ENCODE measurements at regions not wholly inside any gene's neighbourhood (a gene's known extent, or its start where the extent isn't known, plus 50 kb on each side); places are given as distances from the start of the nearest gene placed in this dataset.

DNA sequence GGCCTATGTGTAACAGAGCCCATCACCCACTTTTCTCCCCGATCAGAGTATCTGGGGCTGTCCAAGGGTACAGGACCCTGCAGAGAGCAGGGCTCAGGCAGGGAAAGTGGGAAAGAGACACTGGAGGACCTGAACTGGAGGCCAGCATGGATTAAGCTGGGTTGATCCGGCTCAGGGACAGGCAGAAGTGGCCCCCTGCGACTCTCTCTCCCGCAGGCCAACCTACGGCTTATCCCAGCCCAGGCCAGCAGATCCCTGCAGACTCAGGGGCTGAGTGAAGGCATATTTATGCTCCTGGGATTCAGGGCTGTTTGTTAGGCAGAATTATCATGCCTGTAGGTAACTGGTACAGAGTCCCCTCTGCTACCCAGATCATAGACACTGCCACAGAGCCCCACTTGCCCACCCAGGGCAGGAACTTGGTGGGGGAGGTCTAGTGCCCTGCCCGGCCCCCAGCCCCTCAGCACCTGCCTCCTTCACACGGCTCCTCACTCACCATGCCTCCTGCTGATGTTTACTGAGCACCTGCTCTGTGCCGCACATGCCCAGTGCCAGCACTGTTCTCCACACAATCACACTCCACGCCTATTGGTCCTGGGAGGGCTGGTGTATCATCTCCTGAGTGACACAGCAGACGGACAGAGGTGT is 87.3 kb downstream of the ADRA2C start:
- DNase-seq = no peak

DNA sequence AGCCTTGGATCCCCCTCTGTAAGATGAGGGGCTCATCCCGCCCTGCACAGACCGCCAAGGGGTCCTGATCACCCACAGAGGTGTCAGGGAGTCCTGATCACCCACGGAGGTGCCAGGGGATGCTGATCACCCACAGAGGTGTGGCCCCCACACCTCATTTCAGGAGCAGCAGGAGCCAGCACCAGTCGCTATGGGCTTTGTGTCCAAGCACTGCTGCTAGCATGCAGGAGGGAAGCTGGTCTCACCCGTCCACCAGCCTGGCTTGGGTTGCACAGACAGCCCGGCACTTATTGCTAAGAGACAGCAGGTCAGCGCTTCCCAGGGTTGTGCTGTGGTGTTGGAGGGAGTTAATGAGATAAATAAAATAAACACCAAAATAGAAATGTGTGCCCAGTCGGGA is 88.5 kb downstream of the ADRA2C start:
- no peak for DNase-seq

DNA sequence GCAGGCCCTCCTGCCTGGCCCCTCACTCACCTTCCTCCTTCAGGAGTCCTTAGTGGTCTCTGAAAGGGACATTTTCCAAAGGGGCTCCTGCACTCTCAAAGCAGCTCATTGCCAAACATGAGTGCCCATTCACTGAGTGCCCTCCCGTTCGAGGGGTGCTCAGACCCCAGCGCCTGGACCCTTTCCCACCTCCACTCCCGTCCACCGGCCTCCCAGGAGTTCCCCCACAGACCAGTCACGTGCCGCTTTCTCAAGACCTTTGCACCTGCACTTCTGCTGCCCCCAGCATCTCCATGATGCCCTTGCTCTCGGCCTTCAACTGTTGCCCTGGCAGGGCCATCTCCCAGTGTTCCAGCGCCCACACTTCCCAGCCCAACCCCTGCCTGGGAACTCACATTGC is 89.5 kb downstream of the ADRA2C start:
- no peak for DNase-seq

DNA sequence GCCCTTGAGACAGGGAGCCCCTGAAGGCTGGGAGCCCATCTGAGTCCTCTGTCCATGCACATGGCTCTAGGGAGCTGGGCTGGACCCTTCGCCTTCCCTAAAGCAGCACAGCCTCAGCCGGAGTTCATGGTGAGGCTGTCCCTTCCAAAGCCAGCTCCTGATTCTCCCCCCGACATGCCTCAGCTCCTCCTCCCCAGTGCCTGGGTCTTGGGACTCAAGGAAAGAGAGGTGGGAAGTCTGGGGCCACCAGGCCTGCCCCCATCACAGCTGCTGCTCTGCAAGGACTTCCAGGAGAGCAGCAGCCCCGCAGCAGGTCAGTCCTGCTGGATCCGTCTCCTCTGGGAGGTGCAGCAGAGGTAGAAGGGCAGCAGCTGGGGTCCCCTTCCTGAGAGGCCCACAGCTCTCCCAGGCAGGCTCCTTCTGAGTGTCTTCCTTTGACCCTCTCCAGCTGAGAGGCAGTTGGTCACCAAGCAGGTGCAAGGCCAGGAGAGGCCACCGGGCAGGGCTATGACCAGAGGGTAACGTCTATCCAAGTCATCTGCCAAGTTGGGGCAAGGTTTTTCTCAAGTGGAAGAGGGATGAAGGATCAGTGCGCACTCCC is 90.5 kb downstream of the ADRA2C start:
- no peak for DNase-seq

DNA sequence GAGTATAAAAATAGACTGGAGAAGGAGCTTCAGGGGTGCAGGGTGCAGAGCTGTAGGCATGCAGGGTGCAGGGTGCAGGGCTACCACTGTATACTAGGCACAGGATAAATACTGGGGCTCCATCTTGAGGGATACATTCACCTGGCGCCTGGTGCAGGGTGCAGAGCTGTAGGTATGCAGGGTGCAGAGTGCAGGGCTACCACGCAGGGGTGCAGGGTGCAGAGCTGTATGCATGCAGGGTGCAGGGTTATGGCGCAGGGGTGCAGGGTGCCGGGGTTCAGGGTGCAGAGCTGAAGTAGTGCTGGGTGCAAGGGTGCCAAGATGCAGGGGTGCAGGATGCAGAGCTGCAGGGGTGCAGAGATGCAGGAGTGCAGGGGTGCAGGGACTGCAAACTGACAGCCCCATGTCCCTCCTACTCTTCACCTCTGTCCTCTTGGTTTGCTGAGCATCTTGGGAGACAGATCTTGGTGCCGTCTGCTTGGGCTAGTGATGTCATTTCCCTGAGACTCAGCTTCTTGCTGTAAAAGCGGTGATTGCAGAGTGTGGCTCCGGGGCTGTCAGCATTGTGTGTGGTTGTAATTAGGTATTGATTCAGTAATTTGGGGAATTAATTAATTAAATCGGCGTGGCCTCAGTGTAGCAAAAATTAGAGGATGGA is 91.2 kb downstream of the ADRA2C start:
- DNase-seq = no peak

DNA sequence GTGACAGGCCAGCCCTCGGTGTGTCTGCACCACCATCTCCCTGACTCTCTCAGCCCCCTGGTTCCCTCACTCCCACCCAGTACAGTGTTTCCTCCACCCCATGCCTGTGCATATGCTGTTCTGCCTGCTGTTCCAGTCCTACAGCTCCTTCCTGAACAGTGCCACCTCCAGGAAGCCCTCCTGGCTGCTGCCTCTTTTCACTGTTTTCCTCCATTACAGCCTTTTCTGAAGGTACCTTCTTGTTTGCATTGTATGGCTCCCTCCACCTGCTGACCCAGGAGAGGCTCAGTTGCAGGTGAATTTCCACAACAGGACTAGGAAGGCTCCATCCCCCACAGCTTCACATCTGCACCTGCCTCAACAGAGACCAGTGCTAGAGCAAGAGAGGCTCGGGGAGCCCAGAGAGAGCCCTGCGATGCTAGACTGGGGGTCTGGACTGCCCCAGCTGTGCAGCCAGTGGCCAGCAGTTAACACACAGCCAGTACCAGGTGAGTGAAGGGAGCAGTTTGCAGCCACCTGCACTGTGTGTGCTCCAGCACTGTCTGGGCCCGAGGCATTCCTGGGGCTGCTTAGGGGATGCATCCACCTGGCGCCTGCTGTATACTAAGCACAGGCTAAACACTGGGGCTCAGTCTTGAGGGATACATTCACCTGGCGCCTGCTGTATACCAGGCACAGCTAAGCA is 92.0 kb downstream of the ADRA2C start:
- DNase-seq = no peak

DNA sequence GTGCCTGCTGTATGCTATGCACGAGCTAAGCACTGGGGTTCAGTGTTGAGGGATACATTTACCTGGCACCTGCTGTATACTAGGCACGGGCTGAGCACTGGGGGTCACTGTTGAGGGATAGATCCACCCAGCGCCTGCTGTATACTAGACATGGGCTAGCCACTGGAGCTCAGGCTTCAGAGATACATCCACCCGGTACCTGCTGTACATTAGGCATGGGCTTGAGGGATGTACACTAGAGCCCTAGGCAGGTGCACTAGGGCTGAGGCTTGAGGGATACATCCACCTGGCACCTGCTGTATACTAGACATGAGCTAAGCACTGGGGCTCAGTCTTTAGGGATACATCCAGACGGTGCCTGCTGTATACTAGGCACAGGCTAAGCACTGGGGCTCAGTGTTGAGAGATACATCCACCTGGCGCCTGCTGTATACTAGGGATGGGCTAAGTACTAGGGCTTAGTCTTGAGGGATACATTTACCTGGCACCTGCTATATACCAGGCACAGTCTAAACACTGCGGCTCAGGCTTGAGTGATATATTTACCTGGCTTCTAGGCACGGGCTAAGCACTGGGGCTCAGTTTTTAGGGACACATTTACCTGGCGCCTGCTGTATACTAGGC is 92.7 kb downstream of the ADRA2C start:
- no peak for DNase-seq

DNA sequence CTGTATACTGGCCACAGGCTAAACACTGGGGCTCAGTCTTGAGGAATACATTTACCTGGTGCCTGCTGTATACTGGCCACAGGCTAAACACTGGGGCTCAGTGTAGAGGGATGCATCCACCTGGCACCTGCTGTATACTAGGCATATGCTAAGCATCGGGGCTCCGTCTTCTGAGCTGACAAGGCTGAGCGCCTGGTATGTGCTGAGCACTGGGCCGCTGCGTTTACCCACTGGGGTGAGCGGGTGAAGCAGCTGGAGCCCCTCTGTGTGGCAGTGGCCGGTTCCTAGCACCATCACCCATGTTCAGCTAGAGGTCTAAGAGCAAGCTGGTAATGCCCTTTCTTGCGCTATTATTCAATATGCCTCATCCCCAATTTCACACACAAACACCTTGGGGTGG is 93.4 kb downstream of the ADRA2C start:
- DNase-seq = no peak

DNA sequence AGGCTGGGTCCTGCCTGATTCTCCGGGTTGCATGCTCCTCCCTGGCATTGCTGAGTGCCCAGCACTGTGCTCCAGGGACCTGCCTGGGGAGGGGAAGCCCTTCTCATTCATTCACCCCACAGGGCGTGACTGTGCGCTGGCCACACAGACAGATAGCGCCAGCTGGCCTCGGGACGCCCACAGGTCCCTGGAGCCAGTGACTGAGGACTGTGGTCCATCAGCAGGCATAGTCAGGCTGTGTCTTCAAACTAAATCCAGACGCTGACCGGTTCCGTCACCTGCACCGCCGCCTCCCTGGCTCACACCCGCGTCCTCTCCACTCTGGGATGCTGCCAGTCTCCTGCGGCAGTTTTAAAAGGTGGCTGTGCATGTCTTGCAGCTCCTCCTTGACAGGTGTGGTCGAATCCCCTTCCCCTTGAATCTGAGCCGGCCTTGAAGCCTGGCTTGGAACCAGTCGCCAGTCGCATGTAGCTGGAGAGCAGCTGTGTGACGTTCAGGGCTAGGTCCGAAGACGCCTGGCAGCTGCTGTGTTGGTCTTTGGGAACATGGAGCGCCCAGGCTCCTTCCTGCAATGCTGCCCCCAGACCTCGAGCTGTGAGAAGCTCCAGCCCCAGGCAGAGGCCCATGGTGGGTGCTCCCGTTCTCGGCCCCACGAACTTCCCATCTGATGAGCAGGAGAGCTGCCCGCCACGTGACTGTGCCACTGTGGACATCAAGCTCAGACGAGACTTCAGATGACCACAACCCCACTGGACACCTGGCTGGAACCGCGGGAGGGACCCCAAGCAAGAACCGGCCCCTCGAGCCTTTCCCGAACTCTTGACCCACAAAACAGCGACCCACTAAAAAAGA is 94.1 kb downstream of the ADRA2C start:
- DNase-seq = no peak

DNA sequence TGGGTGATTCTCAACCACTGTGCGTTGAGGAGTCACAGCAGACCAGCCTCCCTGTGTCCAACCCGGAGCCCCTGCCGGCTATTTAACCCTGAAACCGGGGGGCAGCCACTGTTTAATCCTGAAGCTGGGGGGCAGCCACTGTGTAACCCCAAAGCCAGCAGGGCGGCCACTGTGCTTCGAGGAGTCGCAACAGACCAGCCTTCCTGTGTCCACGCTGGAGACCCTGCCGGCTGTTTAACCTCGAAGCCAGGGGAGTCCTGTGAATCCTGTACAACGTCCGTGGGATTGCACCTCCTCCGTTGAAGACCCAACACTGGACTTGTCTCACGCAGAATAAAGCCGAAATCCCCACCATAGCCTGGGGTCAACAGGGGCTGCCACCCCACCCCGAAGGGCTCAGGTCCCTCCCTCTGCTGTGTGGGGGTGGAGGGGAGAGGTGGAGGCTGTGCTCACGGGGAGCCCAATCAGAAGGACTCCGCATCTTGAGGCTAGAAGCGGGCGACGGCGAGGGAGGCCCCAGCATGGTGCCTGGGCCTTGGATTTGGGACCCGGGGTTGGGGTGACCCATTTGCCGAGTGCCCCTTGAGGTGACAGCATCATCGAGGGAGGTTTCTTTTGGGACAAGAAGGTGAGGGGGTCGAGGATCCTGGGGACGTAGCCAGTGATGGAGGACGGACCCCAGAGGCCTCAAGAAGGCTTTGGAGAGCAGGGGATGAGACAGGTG is 94.9 kb downstream of the ADRA2C start:
- no peak for DNase-seq

DNA sequence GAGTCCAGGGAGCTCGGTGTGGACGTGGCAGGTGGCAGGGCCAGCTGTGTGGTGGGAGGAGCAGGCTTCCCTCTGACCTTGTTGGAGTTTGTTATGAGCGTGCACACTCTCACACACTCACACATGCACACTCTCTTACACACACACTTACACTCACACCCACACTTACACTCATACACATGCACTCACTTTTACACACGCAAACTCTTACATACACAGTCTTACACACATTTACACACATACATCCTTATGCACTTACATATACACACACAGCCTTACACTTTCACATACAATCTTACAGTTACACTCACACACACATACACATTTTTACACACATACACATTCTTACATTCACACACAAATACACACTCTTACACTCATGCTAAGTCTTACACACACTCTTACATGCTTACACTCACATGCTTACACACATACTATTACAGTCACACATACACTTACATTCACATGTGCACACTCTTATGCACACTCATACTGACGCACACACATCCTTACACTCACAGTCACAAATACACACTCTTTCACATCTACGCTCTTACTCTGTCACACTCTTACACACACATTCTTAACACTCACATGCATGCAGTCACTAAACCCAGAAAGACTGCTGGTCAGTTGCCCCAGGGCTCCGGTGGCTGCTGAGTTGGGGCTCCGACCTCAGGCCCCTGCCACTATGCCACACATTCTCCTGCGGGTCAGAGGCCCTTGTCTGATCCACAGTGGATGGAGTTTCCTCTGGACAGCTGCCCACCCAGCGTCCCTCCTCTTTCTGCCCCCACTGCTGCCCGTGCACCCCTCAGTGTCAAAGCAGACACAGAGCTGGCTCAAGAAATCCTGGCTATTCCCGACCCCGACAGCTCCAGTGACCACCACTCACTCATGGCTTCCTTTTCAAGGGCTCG is 95.8 kb downstream of the ADRA2C start:
- no peak for DNase-seq

DNA sequence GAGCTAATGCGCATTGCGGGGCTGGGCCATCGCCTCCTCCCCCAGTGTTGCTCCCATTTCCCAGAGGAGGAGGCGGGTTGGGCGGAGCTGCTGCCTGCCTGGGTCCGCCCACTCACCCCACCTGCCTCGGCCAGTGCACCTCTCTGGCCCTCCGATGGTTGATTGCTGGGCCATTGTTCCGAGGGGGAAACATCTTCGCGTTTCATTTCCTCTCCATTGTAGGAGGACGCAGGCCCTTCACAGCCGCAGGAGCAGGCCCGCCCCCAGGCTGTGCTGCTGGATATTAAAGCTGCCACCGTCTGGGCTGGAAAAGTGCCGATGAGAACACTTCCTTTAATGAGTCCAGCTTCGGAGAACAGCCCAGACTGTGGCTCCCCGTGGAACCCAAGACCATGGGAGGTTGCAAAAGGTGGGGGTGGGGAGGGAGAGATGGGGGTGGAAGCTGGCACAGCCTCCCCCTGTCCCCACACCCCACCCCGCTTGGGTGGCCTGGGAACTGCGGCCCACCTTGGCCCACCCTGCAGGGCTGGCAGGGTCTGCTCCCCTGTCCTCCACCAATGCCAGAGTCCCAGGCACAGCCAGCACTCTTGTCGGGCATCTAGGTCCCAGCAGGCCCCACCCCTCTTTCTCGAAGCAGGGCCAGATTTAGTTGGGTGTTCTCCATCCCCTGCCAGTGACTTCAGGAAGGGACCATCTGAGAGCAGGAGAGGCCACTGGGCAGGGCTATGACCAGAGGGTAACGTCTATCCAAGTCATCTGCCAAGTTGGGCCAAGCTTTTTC is 96.6 kb downstream of the ADRA2C start:
- DNase-seq = no peak

DNA sequence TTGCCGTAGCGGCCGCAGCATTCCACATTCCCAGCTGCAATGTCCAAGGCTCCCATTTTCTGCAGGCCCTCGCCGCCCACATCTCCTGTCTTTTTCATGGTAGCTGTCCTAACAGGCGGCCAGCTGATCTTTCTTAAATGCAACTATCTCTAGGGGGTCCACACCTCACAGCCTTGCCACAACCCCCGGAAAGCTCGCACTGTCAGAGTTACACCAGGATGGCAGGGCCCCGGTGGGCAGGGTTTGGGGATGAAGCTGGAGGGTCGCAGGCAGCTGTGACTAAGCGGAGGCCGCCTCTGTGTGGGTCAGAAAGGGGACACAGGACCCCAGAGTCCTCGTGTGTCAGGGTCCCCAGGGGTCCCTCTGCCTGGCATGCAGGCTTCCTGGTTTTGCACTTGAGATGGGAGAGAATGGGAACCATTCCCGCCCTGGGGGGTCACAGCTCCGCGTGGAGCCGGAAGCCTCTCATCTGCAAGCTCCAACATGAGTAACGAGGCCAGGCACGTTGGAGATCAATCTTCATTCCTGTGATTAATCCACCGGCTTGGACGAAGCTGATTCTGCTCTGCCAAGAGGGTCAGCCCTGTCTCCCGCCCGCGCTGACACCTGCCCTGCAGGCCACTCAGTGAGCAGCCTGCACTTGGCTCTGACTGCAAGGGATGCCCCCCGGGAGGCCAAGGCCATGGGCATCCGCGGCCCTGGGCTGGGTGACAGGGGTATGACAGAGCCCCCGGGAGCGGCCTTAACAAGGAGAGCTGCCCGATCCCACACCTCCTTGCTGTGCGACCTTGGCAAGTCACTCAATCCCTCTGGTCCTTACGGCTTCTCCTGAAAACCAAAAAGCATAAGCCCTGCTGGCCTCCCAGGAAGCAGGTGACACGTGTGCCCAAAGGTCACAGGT is 97.9 kb downstream of the ADRA2C start:
- no peak for DNase-seq

DNA sequence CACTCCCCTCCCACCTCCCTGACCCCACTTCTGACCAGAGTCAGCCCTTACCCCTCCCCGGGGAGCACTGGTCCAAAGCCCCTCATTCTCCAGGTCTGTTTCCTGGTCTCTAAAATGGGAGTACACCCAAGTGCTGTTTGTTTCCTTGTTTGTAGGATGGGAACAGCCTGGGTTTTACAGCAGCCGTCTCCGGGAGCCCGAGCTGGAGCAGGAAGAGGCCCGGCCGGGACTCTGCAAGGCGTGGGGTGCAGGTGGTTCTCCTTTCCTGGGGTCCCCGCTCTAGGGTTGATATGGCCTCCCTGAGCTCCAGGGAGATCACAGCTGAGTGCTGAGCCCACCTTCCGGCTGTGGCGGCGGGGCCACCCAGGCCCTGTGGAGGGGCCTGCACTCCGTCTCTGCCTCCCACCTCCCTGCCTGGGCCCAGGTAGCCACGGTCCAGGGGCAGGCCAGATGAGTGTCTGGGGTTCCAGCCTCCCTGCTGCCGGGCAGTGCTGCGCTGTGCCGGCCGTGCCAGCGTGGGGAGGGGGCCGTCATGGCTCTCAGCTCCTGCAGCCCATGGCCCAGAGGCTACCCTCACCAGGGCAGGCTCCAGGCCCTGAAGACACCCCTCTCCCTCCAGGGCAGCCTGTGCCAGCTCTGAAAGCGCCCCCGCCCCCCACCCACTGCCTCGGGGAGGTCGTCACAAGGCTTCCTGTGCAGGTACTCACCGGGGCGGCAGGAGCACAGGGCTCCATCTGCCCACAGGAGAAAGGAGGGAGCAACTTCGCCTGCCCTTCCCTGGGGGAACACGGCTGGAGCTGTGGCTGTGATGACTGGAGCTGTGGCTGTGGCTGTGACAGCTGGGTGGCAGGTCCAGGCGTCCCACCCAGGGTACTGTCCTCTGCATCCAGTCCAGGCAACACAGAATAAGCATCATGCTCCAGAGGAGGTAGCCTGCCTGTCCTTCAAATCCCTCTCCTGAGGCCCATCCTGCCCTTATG is 98.8 kb downstream of the ADRA2C start:
- DNase-seq = no peak

DNA sequence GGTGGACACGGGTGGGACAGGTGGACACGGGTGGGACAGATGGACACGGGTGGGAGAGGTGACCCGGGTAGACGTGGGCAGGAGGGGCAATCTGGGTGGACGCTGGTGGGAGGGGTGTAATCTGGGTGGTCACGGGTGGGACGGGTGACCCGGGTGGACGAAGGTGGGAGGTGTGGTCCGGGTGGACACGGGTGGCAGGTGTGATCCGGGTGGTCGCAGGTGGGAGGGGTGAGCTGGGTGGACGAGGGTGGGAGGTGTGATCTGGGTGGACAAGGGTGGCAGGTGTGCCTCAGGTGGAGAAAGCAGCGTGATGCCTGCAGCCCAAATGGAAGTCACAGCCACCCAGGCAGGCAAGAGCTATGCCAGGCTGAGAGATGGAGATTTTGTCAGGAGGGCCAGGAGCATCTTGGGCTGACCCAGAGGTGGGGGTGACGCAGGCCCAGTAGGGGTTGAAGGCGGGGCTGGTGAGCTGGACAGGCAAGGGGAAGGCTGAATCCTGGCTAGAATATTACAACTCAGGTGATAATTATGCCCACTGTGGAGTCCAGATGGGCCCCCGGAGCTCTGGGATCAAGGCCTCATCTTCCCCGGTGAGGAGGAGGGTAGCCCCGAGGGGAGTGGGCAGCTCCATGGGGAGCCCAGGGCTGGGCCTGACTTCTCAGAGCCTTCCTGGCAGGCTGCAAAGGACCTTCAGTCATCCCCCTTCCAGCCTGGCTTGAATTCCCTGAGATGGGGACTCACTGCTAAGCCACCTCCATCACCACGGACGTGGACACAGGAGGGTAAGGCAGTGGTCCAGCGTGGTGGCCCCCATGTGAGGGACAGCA is 100.0 kb downstream of the ADRA2C start:
- no peak for DNase-seq

DNA sequence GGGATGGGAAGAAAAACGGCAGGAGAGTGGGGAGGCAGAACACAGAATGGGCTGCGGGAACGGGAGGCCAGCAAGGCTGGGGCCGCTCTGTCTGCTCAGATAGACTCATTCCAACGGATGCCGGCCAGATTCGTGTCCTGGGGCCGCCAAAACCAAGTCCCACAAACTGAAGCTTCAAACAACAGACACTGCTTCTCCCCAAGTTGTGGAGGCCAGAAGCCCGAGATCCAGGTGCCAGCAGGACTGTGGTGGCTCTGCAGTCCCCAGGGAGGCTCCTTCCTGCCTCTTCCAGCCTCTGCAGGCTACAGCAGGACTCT is 100.6 kb downstream of the ADRA2C start:
- no peak for DNase-seq
